Lung (tissue), 11 donors: ENCODE measurements at regions not wholly inside any gene's neighbourhood (a gene's known extent, or its start where the extent isn't known, plus 50 kb on each side); places are given as distances from the start of the nearest gene placed in this dataset.

ENCODE experiments used
- ATAC-seq: fragments of 200-7000 bp; cut with Tn5 transposase; one replicate; pipeline ENCODE4 v1.9.1; 2020; ENCODE audit warnings: moderate number of reproducible peaks; ENCODE audit not compliant: insufficient read depth, low FRiP score
- DNase-seq, 3 donors: peaks; one replicate each; pipeline ENCODE4 v3.0.0-alpha.2; 2013 to 2017
- H3K27ac ChIP-seq, 2 donors: one replicate each; pipeline ENCODE4 v1.5.1; 2013; ENCODE audit warnings: mild to moderate bottlenecking in 2 of 2, moderate library complexity in 2 of 2, control low read depth in 1 of 2, inconsistent platforms in 1 of 2, low read depth in 1 of 2, low read length in 1 of 2
- H3K27me3 ChIP-seq, 3 donors: one replicate each; pipeline ENCODE4 v1.5.1; 2013; ENCODE audit warnings: low read length in 2 of 3; ENCODE audit not compliant: control insufficient read depth in 3 of 3, insufficient read depth in 3 of 3
- H3K36me3 ChIP-seq, 4 donors: one replicate each; pipeline ENCODE4 v1.5.1; 2013; ENCODE audit warnings: low read length in 4 of 4, mild to moderate bottlenecking in 1 of 4, moderate library complexity in 1 of 4; ENCODE audit not compliant: control insufficient read depth in 4 of 4, insufficient read depth in 4 of 4
- H3K4me1 ChIP-seq, 5 donors: one replicate each; pipeline ENCODE4 v1.5.1; 2013; ENCODE audit warnings: low read length in 5 of 5, mild to moderate bottlenecking in 2 of 5, moderate library complexity in 1 of 5; ENCODE audit not compliant: control insufficient read depth in 5 of 5, insufficient read depth in 5 of 5
- H3K4me3 ChIP-seq: one replicate; pipeline ENCODE4 v1.5.1; 2013; ENCODE audit warnings: mild to moderate bottlenecking, control low read depth, moderate library complexity
- H3K9ac ChIP-seq, 2 donors: one replicate each; pipeline ENCODE4 v1.5.1; 2013; ENCODE audit warnings: low read length in 2 of 2, control low read depth in 1 of 2; ENCODE audit not compliant: insufficient read depth in 1 of 2
- H3K9me3 ChIP-seq, 4 donors: one replicate each; pipeline ENCODE4 v1.5.1; 2013; ENCODE audit warnings: low read length in 3 of 4, mild to moderate bottlenecking in 1 of 4, moderate library complexity in 1 of 4; ENCODE audit not compliant: control insufficient read depth in 4 of 4, insufficient read depth in 3 of 4
- CTCF ChIP-seq: IDR thresholded peaks from 2 replicates; pipeline ENCODE4 v1.5.1; 2012; ENCODE audit warnings: mild to moderate bottlenecking; ENCODE audit errors: control extremely low read depth, extremely low read depth
- WGBS, 2 donors: extraction: QIAGEN DNeasy Blood & Tissue Kit; methylation state at CpG; one replicate each; pipeline ENCODE4 v1.1.7; 2013; 5-methylcytosine and 5-hydroxymethylcytosine counted together
- donor health status: control.
- donor health status: control.
- donor health status: Bipolar disorder and iron deficiency.
- donor health status: healthy.
- donor health status: DM: yes; HTN: yes; CAD: no.

DNA sequence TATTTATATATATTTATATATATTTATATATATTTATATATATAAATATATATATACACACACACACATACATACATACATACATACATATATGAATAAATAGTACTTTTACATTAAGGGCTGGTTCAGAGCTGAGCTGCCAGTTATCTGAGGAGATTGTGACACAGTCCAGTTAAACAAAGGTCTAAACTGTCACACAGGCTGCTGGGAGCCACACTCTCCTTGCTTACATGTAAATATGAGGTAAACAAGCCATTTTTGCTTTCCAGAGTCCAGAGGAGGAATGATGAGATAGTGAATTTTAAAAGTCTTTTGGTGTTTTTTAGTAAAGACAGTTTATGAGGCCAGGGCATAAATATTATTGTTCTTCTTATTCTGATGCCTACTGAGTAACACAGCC lies 377.5 kb upstream of the PIK3C3 start:
- Histone ChIP-seq H3K27ac (no peak overlapping the region), H3K36me3 (no peaks in the 10 kb centered on the region), H3K4me3 (no peak overlapping the region), H3K9ac (no peak overlapping the region), H3K27me3 (no peaks in the 10 kb centered on the region), H3K4me1 (peaks cover 0 to 8% (median 0%) of the 10 kb centered on the region in 5 donors), H3K9me3 (no peaks in the 10 kb centered on the region)
- ATAC-seq = no peak
- no peak for TF ChIP-seq CTCF
- peak in 1 of 3 donors; percentile 4 for DNase-seq

GRCh38 chr18:41576643-41577042 lies 378.4 kb upstream of the PIK3C3 start:
- TF ChIP-seq CTCF = no peak
- no peak overlapping the region for H3K4me3 ChIP-seq
- 78 to 83% methylated on average over 3 of the region's 3 CpGs for WGBS, 2 donors

GRCh38 chr18:41569867-41570266 lies 385.2 kb upstream of the PIK3C3 start:
- no peak for TF ChIP-seq CTCF
- Histone ChIP-seq H3K27ac (no peak overlapping the region), H3K27me3 (no peaks in the 10 kb centered on the region), H3K36me3 (no peaks in the 10 kb centered on the region), H3K9me3 (no peaks in the 10 kb centered on the region), H3K9ac (no peak overlapping the region), H3K4me1 (no peaks in the 10 kb centered on the region), H3K4me3 (no peak overlapping the region)
- ATAC-seq (no peak), DNase-seq (no peak)
- 64 to 73% methylated on average over 1 of the region's 1 CpG for WGBS, 2 donors

More at GRCh38 chr18:41576643-41577042, 378.4 kb upstream of the PIK3C3 start:
- ATAC-seq (no peak), DNase-seq (no peak)
- no peaks in the 10 kb centered on the region for H3K27me3 ChIP-seq
- H3K36me3 ChIP-seq = no peaks in the 10 kb centered on the region
- H3K27ac ChIP-seq = no peak overlapping the region
- no peak overlapping the region for H3K9ac ChIP-seq
- H3K4me1 ChIP-seq = peaks cover 0 to 8% (median 0%) of the 10 kb centered on the region in 5 donors
- H3K9me3 ChIP-seq = no peaks in the 10 kb centered on the region

- H3K4me1 ChIP-seq = no peaks in the 10 kb centered on the region
- no peaks in the 10 kb centered on the region for H3K36me3 ChIP-seq
- H3K27me3 ChIP-seq = no peaks in the 10 kb centered on the region
- H3K27ac ChIP-seq = no peak overlapping the region
- 87 to 90% methylated on average over 2 of the region's 2 CpGs for WGBS, 2 donors
- ATAC-seq (no peak), DNase-seq (no peak)
- H3K9ac ChIP-seq = no peak overlapping the region
- TF ChIP-seq CTCF = no peak
- no peaks in the 10 kb centered on the region for H3K9me3 ChIP-seq
- no peak overlapping the region for H3K4me3 ChIP-seq
Measured at GRCh38 chr18:41561961-41562360, 393.1 kb upstream of the PIK3C3 start.
